Esophagus (tissue), 2 donors: ENCODE measurements at regions not wholly inside any gene's neighbourhood (a gene's known extent, or its start where the extent isn't known, plus 50 kb on each side); places are given as distances from the start of the nearest gene placed in this dataset.
"Not testable (repeated sequence)": the region's sequence is repeated elsewhere in the genome, so short reads cannot be mapped to it uniquely, and the experiment has no call there.

ENCODE experiments used
- H3K27ac ChIP-seq, 2 donors: one replicate each; pipeline ENCODE4 v1.5.1; 2013; ENCODE audit warnings: low read depth in 2 of 2, mild to moderate bottlenecking in 2 of 2, inconsistent platforms in 1 of 2, low read length in 1 of 2, moderate library complexity in 1 of 2
- H3K27me3 ChIP-seq, 2 donors: one replicate each; pipeline ENCODE4 v1.6.1; 2013; ENCODE audit warnings: low read length in 2 of 2, control low read depth in 1 of 2, mild to moderate bottlenecking in 1 of 2; ENCODE audit not compliant: insufficient read depth in 2 of 2, control insufficient read depth in 1 of 2
- H3K36me3 ChIP-seq, 2 donors: one replicate each; pipeline ENCODE4 v1.6.1; 2013; ENCODE audit warnings: low read length in 1 of 2; ENCODE audit not compliant: control insufficient read depth in 2 of 2, insufficient read depth in 2 of 2
- H3K4me1 ChIP-seq, 2 donors: one replicate each; pipeline ENCODE4 v1.6.1; 2013; ENCODE audit warnings: low read length in 1 of 2; ENCODE audit not compliant: control insufficient read depth in 2 of 2, insufficient read depth in 2 of 2
- H3K4me3 ChIP-seq, 2 donors: one replicate each; pipeline ENCODE4 v1.5.1; 2013; ENCODE audit warnings: low read length in 2 of 2, mild to moderate bottlenecking in 2 of 2, low read depth in 1 of 2, moderate library complexity in 1 of 2
- H3K9me3 ChIP-seq, 2 donors: one replicate each; pipeline ENCODE4 v1.6.1; 2013; ENCODE audit warnings: mild to moderate bottlenecking in 2 of 2, low read depth in 1 of 2, low read length in 1 of 2, moderate library complexity in 1 of 2; ENCODE audit not compliant: control insufficient read depth in 2 of 2, insufficient read depth in 1 of 2
- WGBS, 2 donors: extraction: QIAGEN DNeasy Blood & Tissue Kit; methylation state at CpG; one replicate each; pipeline ENCODE4 v1.1.7; 2013; 5-methylcytosine and 5-hydroxymethylcytosine counted together
- donor health status: healthy with polysubstance abuse.
- donor health status: Bipolar disorder and iron deficiency.

GRCh38 chr21:15207231-15207630, 142.4 kb upstream of the NRIP1 start:
- 81 to 89% methylated on average over 4 of the region's 4 CpGs for WGBS, 2 donors
- H3K27ac ChIP-seq = no peak overlapping the region
- no peaks in the 10 kb centered on the region for H3K36me3 ChIP-seq
- H3K27me3 ChIP-seq = no peaks in the 10 kb centered on the region
- H3K4me3 ChIP-seq = no peak overlapping the region
- H3K4me1 ChIP-seq = peaks cover 3 to 9% of the 10 kb centered on the region in 2 donors
- no peaks in the 10 kb centered on the region for H3K9me3 ChIP-seq

GRCh38 chr21:15207635-15208370, 143.0 kb upstream of the NRIP1 start:
- peaks cover 3 to 9% of the 10 kb centered on the region in 2 donors for H3K4me1 ChIP-seq
- H3K27ac ChIP-seq = no peak overlapping the region
- H3K27me3 ChIP-seq = no peaks in the 10 kb centered on the region
- no peaks in the 10 kb centered on the region for H3K36me3 ChIP-seq
- H3K9me3 ChIP-seq = no peaks in the 10 kb centered on the region
- no peak overlapping the region for H3K4me3 ChIP-seq
- 88 to 90% methylated on average over 13 of the region's 13 CpGs for WGBS, 2 donors

- H3K4me1 ChIP-seq = peaks cover 3 to 9% of the 10 kb centered on the region in 2 donors
- no peaks in the 10 kb centered on the region for H3K9me3 ChIP-seq
- no peak overlapping the region for H3K27ac ChIP-seq
- 92 to 93% methylated on average over 4 of the region's 4 CpGs for WGBS, 2 donors
- H3K27me3 ChIP-seq = no peaks in the 10 kb centered on the region
- no peak overlapping the region for H3K4me3 ChIP-seq
- no peaks in the 10 kb centered on the region for H3K36me3 ChIP-seq
Measured at GRCh38 chr21:15208786-15209185, 144.0 kb upstream of the NRIP1 start.

- Histone ChIP-seq H3K36me3 (no peaks in the 10 kb centered on the region), H3K27ac (no peak overlapping the region), H3K27me3 (no peaks in the 10 kb centered on the region), H3K9me3 (no peaks in the 10 kb centered on the region), H3K4me1 (peaks cover 3 to 9% of the 10 kb centered on the region in 2 donors), H3K4me3 (no peak overlapping the region)
Measured at GRCh38 chr21:15209224-15209623, 144.4 kb upstream of the NRIP1 start.

- Histone ChIP-seq H3K4me3 (no peak overlapping the region), H3K9me3 (no peaks in the 10 kb centered on the region), H3K36me3 (no peaks in the 10 kb centered on the region), H3K27ac (no peak overlapping the region), H3K27me3 (no peaks in the 10 kb centered on the region), H3K4me1 (peaks cover 3 to 9% of the 10 kb centered on the region in 2 donors)
- 70 to 78% methylated on average over 3 of the region's 3 CpGs for WGBS, 2 donors
Measured at GRCh38 chr21:15210235-15210678, 145.5 kb upstream of the NRIP1 start.

GRCh38 chr21:15211491-15212133, 146.8 kb upstream of the NRIP1 start:
- Histone ChIP-seq H3K4me3 (no peak overlapping the region), H3K9me3 (no peaks in the 10 kb centered on the region), H3K27ac (no peak overlapping the region), H3K36me3 (no peaks in the 10 kb centered on the region), H3K27me3 (no peaks in the 10 kb centered on the region), H3K4me1 (peaks cover 3 to 9% of the 10 kb centered on the region in 2 donors)
- 66 to 68% methylated on average over 5 of the region's 5 CpGs for WGBS, 2 donors

GRCh38 chr21:15212206-15212605, 147.4 kb upstream of the NRIP1 start:
- Histone ChIP-seq H3K27ac (no peak overlapping the region), H3K36me3 (no peaks in the 10 kb centered on the region), H3K4me1 (peaks cover 3 to 9% of the 10 kb centered on the region in 2 donors), H3K4me3 (no peak overlapping the region), H3K9me3 (no peaks in the 10 kb centered on the region), H3K27me3 (no peaks in the 10 kb centered on the region)
- 71 to 72% methylated on average over 2 of the region's 2 CpGs for WGBS, 2 donors

GRCh38 chr21:15218476-15218875, 153.7 kb upstream of the NRIP1 start:
- not testable (repeated sequence) for H3K27me3 ChIP-seq, H3K27ac ChIP-seq, H3K36me3 ChIP-seq, H3K4me1 ChIP-seq, H3K9me3 ChIP-seq, H3K4me3 ChIP-seq
- 97 to 100% methylated on average over 7 to 19 of the region's 23 CpGs for WGBS, 2 donors

- WGBS, 2 donors = 78 to 89% methylated on average over 5 of the region's 5 CpGs
- Histone ChIP-seq H3K27ac (no peak overlapping the region), H3K4me3 (no peak overlapping the region), H3K36me3 (no peaks in the 10 kb centered on the region), H3K9me3 (no peaks in the 10 kb centered on the region), H3K27me3 (no peaks in the 10 kb centered on the region), H3K4me1 (no peaks in the 10 kb centered on the region)
Measured at GRCh38 chr21:15219039-15219438, 154.2 kb upstream of the NRIP1 start.

- no peaks in the 10 kb centered on the region for H3K27me3 ChIP-seq
- WGBS, 2 donors = 58 to 59% methylated on average over 6 of the region's 6 CpGs
- H3K9me3 ChIP-seq = no peaks in the 10 kb centered on the region
- no peaks in the 10 kb centered on the region for H3K4me1 ChIP-seq
- no peaks in the 10 kb centered on the region for H3K36me3 ChIP-seq
- H3K27ac ChIP-seq = no peak overlapping the region
- H3K4me3 ChIP-seq = no peak overlapping the region
Measured at GRCh38 chr21:15219894-15220293, 155.1 kb upstream of the NRIP1 start.
